ENCODE measurements at regions not wholly inside any gene's neighbourhood (a gene's known extent, or its start where the extent isn't known, plus 50 kb on each side); places are given as distances from the start of the nearest gene placed in this dataset.
"Not testable (repeated sequence)": the region's sequence is repeated elsewhere in the genome, so short reads cannot be mapped to it uniquely, and the experiment has no call there.

- no peaks in the 10 kb centered on the region for H3K9me3 ChIP-seq (ENCODE audit: low read length)
- H3K4me1 ChIP-seq (ENCODE audit: insufficient read depth, low read length): peaks cover under 1% of the 10 kb centered on the region
- peaks cover 11 to 14% of the 10 kb centered on the region in 2 donors for H3K27me3 Mint-ChIP-seq
- H3K9me3 Mint-ChIP-seq: peaks cover 4 to 20% (median 9%) of the 10 kb centered on the region in 5 donors
- H3K4me3 Mint-ChIP-seq: no peak overlapping the region
- H3K4me1 Mint-ChIP-seq: peaks cover 4 to 9% (median 7%) of the 10 kb centered on the region in 3 donors
- no peak overlapping the region for H3K27ac Mint-ChIP-seq
- no peak overlapping the region for H3K27ac ChIP-seq (ENCODE audit: low read depth, low read length)
- H3K4me3 ChIP-seq (ENCODE audit: low read length): no peak overlapping the region
- peaks cover 0 to 24% (median 0%) of the 10 kb centered on the region in 3 donors for H3K36me3 Mint-ChIP-seq
- no peaks in the 10 kb centered on the region for H3K27me3 ChIP-seq (ENCODE audit: insufficient read depth, low read length, poor library complexity, severe bottlenecking)
- no peak for DNase-seq
- POLR2A ChIA-PET: no interaction called here
- H3K36me3 ChIP-seq (ENCODE audit: insufficient read depth, low read length): no peaks in the 10 kb centered on the region
- CTCF ChIA-PET: no interaction called here
Observed at GRCh38 chr12:124651516-124652273, 84.3 kb upstream of the NCOR2 start.

DNA sequence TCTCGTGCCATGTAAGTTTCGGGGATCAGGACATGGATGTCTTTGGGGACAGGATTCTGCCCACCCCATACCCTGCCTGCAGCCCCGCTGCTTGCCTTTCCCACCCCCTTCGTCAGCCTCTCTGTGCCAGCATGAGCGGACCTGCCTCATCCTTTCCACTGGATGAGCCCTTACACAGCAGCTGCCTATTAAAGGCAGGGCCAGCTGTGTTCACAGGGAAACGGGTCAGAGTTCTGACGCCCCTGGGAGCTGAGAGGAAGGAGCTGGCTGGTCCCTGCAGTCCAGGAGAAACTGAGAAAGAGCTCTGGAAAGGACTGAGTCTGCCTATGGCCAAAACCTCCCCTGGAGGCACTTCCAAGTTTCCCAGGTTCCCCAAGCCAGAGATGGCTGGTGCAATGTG lies 83.5 kb upstream of the NCOR2 start:
- ChIA-PET CTCF (interaction anchor here (1.6 kb wide), 1 partner anchor 121 kb away, joined by 3 read pairs; no protein-coding TSS in a partner anchor), POLR2A (no interaction called here)
- H3K9me3 ChIP-seq (ENCODE audit: low read length): no peaks in the 10 kb centered on the region
- Mint-ChIP-seq H3K4me3 (no peak overlapping the region), H3K27me3 (peaks cover 10 to 11% of the 10 kb centered on the region in 2 donors), H3K9me3 (peaks cover 4 to 20% (median 9%) of the 10 kb centered on the region in 5 donors), H3K36me3 (peaks cover 0 to 24% (median 0%) of the 10 kb centered on the region in 3 donors), H3K4me1 (peaks cover 10 to 16% (median 15%) of the 10 kb centered on the region in 3 donors), H3K27ac (no peak overlapping the region)
- H3K27me3 ChIP-seq (ENCODE audit: insufficient read depth, low read length, poor library complexity, severe bottlenecking): no peaks in the 10 kb centered on the region
- DNase-seq: no peak
- H3K27ac ChIP-seq (ENCODE audit: low read depth, low read length): no peak overlapping the region
- H3K4me1 ChIP-seq (ENCODE audit: insufficient read depth, low read length): peaks cover 8% of the 10 kb centered on the region
- no peaks in the 10 kb centered on the region for H3K36me3 ChIP-seq (ENCODE audit: insufficient read depth, low read length)
- no peak overlapping the region for H3K4me3 ChIP-seq (ENCODE audit: low read length)

DNA sequence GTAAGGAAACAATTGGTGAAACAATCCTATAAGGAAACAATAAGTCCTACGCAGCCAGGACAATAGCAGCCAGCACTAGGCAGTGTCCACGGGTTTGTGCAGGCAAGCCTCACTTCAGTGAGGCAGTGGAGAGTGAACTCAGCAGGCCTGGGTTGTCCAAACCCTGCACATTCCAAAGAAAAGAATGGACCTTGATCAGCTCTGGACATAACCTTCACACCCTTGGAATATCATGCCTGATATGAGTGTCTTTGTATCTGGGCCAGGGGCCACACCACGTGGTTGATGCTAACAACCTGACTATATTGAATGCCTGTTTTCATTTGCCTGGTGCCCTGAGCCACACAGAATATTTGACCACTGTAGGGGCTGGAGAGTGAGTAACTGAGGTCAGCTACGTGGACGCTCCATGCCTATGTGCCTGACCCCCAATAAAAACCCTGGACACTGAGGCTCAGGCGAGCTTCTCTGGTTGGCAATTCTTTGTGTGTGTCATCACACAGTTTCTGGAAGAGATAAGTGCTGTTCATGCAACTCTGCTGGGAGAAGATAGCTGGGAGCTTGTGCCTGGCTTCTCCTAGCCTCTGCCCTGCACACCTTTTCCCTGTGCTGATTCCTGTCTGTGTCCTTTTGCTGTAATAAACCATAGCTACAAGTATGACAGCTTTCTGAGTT lies 81.4 kb upstream of the NCOR2 start:
- DNase-seq: no peak
- peaks cover 5 to 7% of the 10 kb centered on the region in 2 donors for H3K27me3 Mint-ChIP-seq
- no peaks in the 10 kb centered on the region for H3K9me3 ChIP-seq (ENCODE audit: low read length)
- H3K36me3 ChIP-seq (ENCODE audit: insufficient read depth, low read length): no peaks in the 10 kb centered on the region
- peaks cover 11% of the 10 kb centered on the region for H3K4me1 ChIP-seq (ENCODE audit: insufficient read depth, low read length)
- ChIA-PET POLR2A (no interaction called here), CTCF (no interaction called here)
- peaks cover 0 to 24% (median 0%) of the 10 kb centered on the region in 3 donors for H3K36me3 Mint-ChIP-seq
- peaks cover 4 to 20% (median 9%) of the 10 kb centered on the region in 5 donors for H3K9me3 Mint-ChIP-seq
- no peak overlapping the region for H3K4me3 Mint-ChIP-seq
- H3K27ac Mint-ChIP-seq: no peak overlapping the region
- H3K27me3 ChIP-seq (ENCODE audit: insufficient read depth, low read length, poor library complexity, severe bottlenecking): no peaks in the 10 kb centered on the region
- no peak overlapping the region for H3K4me3 ChIP-seq (ENCODE audit: low read length)
- no peak overlapping the region for H3K27ac ChIP-seq (ENCODE audit: low read depth, low read length)
- H3K4me1 Mint-ChIP-seq: peaks cover 13 to 20% (median 19%) of the 10 kb centered on the region in 3 donors

DNA sequence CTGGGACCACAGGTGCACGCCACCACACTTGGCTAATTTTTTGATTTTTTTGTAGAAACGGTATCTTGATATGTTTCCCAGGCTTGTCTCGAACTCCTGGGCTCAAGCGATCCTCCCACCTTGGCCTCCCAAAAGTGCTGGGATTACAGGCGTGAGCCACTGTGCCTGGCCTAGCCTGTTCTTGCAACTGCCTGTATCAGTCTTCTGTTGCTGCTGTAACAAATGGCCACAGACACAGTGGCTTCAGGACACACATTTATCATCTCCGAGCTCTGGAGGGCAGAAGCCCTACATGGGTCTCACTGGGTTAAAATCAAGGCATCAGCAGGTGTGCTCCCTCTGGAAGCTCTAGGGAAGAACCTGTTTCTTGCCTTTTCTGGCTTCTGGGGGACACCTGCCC lies 79.9 kb upstream of the NCOR2 start:
- H3K4me3 Mint-ChIP-seq: peak overlapping the region in 6 of 7 donors; percentile 10 to 62 (median 30)
- Histone ChIP-seq H3K36me3 (ENCODE audit: insufficient read depth, low read length) (no peaks in the 10 kb centered on the region), H3K27ac (ENCODE audit: low read depth, low read length) (no peak overlapping the region), H3K4me1 (ENCODE audit: insufficient read depth, low read length) (peaks cover 11% of the 10 kb centered on the region), H3K9me3 (ENCODE audit: low read length) (no peaks in the 10 kb centered on the region), H3K4me3 (ENCODE audit: low read length) (no peak overlapping the region), H3K27me3 (ENCODE audit: insufficient read depth, low read length, poor library complexity, severe bottlenecking) (no peaks in the 10 kb centered on the region)
- peaks cover 4 to 20% (median 9%) of the 10 kb centered on the region in 5 donors for H3K9me3 Mint-ChIP-seq
- H3K36me3 Mint-ChIP-seq: peaks cover 0 to 24% (median 0%) of the 10 kb centered on the region in 3 donors
- CTCF ChIA-PET: no interaction called here
- no peak overlapping the region for H3K27ac Mint-ChIP-seq
- POLR2A ChIA-PET: no interaction called here
- H3K27me3 Mint-ChIP-seq: peaks cover 7 to 10% of the 10 kb centered on the region in 2 donors
- DNase-seq: no peak
- H3K4me1 Mint-ChIP-seq: peaks cover 13 to 20% (median 19%) of the 10 kb centered on the region in 3 donors

DNA sequence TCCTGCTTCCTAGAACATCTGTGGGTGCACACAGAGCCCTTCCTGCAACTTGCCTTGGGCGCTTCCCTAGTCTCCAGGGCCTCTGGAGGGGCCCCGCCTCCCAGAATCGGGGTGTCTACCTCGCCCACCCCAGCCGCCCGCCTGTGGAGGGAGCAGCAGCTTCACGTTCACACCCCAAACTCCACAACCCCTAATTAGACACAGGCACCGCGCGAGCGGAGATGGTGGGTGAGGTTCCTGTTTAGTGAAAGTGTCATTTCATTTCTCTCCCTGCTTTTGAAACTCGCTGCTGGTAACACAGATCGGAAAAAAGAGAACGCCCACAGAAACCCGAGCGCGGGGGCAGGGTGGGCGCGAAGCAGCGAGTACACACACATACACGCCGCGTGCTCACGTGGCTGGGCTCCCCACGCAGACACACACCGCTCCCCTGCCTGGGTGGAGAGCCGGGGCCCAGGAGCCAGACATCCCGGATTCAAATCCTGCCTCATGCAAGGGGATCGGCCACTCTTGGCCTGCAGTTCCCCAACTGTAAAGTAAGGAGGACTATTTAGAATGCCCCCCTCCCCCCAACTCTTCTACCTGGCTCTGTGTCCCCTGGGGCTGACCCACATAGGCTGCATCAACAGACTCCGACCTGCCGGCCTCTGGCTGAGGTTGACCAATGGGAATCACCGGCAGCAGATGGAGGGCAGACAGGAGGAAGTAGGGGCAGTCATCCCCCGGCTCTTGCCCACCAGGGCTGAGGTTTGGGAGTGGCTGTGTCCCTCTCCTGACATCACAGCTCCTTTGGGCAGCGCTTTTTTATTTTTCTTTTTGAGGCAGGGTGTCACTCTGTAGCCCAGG lies 79.2 kb upstream of the NCOR2 start:
- Histone ChIP-seq H3K36me3 (ENCODE audit: insufficient read depth, low read length) (no peaks in the 10 kb centered on the region), H3K27me3 (ENCODE audit: insufficient read depth, low read length, poor library complexity, severe bottlenecking) (no peaks in the 10 kb centered on the region), H3K4me3 (ENCODE audit: low read length) (no peak overlapping the region), H3K27ac (ENCODE audit: low read depth, low read length) (no peak overlapping the region), H3K9me3 (ENCODE audit: low read length) (no peaks in the 10 kb centered on the region), H3K4me1 (ENCODE audit: insufficient read depth, low read length) (peaks cover 11% of the 10 kb centered on the region)
- peak in 3 of 5 donors; percentile 11 to 28 (median 23) for DNase-seq
- CTCF ChIA-PET: no interaction called here
- H3K4me1 Mint-ChIP-seq: peaks cover 13 to 20% (median 19%) of the 10 kb centered on the region in 3 donors
- H3K4me3 Mint-ChIP-seq: peak overlapping the region; percentile 15 to 92 (median 74)
- peak overlapping the region in 4 of 8 donors; percentile 3 to 23 (median 16) for H3K27ac Mint-ChIP-seq
- peaks cover 9 to 10% of the 10 kb centered on the region in 2 donors for H3K27me3 Mint-ChIP-seq
- peaks cover 0 to 24% (median 0%) of the 10 kb centered on the region in 3 donors for H3K36me3 Mint-ChIP-seq
- POLR2A ChIA-PET: no interaction called here
- H3K9me3 Mint-ChIP-seq: peaks cover 4 to 20% (median 9%) of the 10 kb centered on the region in 5 donors

DNA sequence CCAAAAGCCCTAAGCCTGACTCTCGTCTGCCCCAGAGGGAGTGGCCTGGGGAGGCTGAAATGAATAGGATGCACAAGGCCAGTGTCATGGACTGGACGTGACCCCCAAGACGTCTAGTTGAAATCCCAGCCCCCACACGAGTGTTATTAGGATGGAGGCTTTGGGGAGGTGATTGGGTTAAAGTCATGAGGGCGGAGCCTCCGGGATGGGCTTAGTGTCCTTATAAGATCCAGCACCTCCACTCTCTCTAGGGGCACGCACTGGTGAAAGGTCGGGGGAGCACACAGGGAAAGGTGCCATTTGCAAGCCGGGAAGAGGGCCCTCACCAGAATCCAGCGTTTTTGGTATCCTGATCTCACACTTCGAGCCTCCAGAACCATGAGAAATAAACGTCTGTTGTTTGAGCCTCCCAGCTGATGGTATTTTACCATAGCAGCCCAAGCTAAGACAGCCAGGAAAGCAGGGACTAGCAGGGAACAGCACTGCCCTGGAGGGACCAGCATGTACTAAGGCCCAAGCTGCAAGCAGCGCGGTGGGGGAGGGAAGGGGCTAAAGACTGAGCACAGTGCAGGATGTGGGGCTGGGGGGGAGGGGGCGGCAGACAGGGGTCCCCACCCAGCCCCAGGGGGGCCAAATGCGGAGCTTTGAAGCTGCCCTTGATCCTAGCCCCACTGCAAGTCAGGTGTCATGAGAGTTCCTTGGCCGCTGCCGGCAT lies 78.3 kb upstream of the NCOR2 start:
- no peak for DNase-seq
- Mint-ChIP-seq H3K36me3 (peaks cover 0 to 24% (median 0%) of the 10 kb centered on the region in 3 donors), H3K9me3 (peaks cover 4 to 20% (median 9%) of the 10 kb centered on the region in 5 donors), H3K4me1 (peaks cover 13 to 20% (median 19%) of the 10 kb centered on the region in 3 donors), H3K27ac (no peak overlapping the region), H3K4me3 (peak overlapping the region in 2 of 7 donors; percentile 15 to 80), H3K27me3 (peaks cover 10 to 11% of the 10 kb centered on the region in 2 donors)
- ChIA-PET CTCF (no interaction called here), POLR2A (no interaction called here)
- no peak overlapping the region for H3K4me3 ChIP-seq (ENCODE audit: low read length)
- H3K27ac ChIP-seq (ENCODE audit: low read depth, low read length): no peak overlapping the region
- H3K9me3 ChIP-seq (ENCODE audit: low read length): no peaks in the 10 kb centered on the region
- no peaks in the 10 kb centered on the region for H3K36me3 ChIP-seq (ENCODE audit: insufficient read depth, low read length)
- H3K27me3 ChIP-seq (ENCODE audit: insufficient read depth, low read length, poor library complexity, severe bottlenecking): no peaks in the 10 kb centered on the region
- peaks cover 11% of the 10 kb centered on the region for H3K4me1 ChIP-seq (ENCODE audit: insufficient read depth, low read length)

DNA sequence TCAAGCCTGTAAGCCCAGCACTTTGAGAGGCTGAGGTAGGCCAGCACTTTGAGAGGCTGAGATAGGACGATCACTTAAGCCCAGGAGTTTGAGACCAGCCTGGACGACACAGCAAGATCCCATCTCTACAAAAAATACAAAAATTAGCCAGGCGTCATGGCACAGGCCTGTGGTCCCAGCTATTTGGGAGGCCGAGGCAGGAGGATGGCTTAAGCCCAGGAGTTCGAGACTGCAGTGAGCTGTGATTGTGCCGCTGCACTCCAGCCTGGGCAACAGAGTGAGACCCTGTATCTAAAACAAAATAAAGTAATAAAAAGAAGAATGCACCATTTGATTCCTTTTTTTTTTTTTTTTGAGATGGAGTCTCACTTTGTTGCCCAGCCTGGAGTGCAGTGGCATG lies 76.4 kb upstream of the NCOR2 start:
- H3K27ac Mint-ChIP-seq: peak overlapping the region in 1 of 8 donors; percentile 24
- H3K36me3 ChIP-seq (ENCODE audit: insufficient read depth, low read length); H3K9me3 ChIP-seq (ENCODE audit: low read length); H3K9me3 Mint-ChIP-seq; H3K4me3 Mint-ChIP-seq; DNase-seq; CTCF ChIA-PET; H3K27me3 ChIP-seq (ENCODE audit: insufficient read depth, low read length, poor library complexity, severe bottlenecking); H3K4me3 ChIP-seq (ENCODE audit: low read length); POLR2A ChIA-PET; H3K27ac ChIP-seq (ENCODE audit: low read depth, low read length): not testable (repeated sequence)
- H3K27me3 Mint-ChIP-seq: peaks cover 14 to 17% of the 10 kb centered on the region in 2 donors
- H3K4me1 ChIP-seq (ENCODE audit: insufficient read depth, low read length): peaks cover 11% of the 10 kb centered on the region
- peaks cover 0 to 14% (median 0%) of the 10 kb centered on the region in 3 donors for H3K36me3 Mint-ChIP-seq
- peaks cover 13 to 20% (median 19%) of the 10 kb centered on the region in 3 donors for H3K4me1 Mint-ChIP-seq
